ENCODE measurements at regions not wholly inside any gene's neighbourhood (a gene's known extent, or its start where the extent isn't known, plus 50 kb on each side); places are given as distances from the start of the nearest gene placed in this dataset.

DNA sequence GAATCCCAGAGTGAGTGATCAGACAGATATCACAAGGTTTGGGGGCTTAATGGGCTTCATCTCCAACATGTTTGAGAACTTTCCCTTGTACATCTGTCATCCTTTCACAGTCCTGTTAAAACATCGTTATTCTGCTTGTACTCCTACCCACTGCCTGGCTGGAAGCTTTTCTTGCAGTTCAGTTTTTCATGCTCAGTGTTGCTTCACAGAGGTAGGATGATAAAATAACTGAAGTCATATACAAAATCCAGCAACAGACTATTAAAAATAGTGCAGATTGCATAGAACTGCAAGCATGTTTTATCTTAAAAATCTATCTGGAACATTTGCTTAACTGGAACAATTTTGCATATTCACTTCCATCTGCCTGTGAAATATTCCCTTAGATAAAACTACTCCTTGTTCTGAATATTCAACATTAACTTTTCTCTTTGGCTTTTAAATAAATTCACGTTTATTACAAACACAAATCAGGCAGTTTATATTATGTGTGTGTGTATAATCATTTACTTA is 579.6 kb upstream of the IGFBP7 start:
- TF ChIP-seq CTCF (IDR thresholded peaks at IDR 0.05; ENCODE audit: low read length) (no peak), EZH2 (IDR thresholded peaks at IDR 0.05; ENCODE audit: borderline replicate concordance, low read length) (no peak)

Measured in OCI-LY1 (cell line).